Adrenal gland (tissue), 5 donors: ENCODE measurements at regions not wholly inside any gene's neighbourhood (a gene's known extent, or its start where the extent isn't known, plus 50 kb on each side); places are given as distances from the start of the nearest gene placed in this dataset.

ENCODE experiments used
- CTCF ChIP-seq, 6 experiments: fragments of 450-650 bp in 4 of 6; fragments of 200-600 bp in 2 of 6; sonication (generic) in 1 of 6; IDR thresholded peaks; 1 replicate in 5 of 6; 2 replicates in 1 of 6; pipeline versions ENCODE4 v1.5.1 to v1.8.0; 2016 to 2021; ENCODE audit warnings: antibody characterized with exemption in 6 of 6, mild to moderate bottlenecking in 2 of 6, moderate library complexity in 1 of 6
- POLR2A ChIP-seq, 2 donors: fragments of 450-650 bp; IDR thresholded peaks; one replicate each; pipeline ENCODE4 v1.6.1; 2017; ENCODE audit warnings: antibody characterized with exemption in 2 of 2, mild to moderate bottlenecking in 2 of 2, moderate library complexity in 1 of 2
- donor health status: DM: no; HTN: no; CAD: no.

DNA sequence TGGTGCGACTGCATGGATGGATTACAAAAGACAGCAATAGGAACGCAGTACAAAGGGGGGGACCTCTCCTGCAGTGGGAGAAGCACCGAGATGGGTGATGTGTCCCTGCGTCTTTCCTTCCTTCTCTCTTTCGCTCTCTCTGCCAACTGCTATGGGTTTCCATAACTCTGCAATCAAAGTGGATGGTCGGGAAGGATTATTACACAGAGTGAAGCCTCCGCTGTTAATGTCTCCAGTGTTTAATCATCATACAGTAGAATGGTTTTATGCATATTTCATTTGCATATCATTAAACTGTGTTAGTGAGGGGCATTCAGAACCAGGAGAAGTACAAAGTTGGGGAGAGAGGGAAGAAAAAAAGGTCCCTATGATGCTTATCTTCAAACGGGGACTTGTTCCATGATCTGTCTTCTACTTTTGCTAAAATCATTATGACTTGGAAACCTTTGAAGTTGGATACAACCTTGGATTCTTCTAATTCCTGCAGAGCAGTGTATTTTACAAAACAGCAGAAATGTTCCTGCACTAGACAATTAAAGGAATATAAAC, 255.9 kb upstream of the PMFBP1 start:
- no peak for TF ChIP-seq CTCF (IDR thresholded peaks at IDR 0.05)
- no peak for TF ChIP-seq POLR2A (IDR thresholded peaks at IDR 0.05)
